Activated CD4-positive, alpha-beta T cell treated with anti-CD3 and anti-CD28 coated beads for 24 hours (primary cell): ENCODE measurements at regions not wholly inside any gene's neighbourhood (a gene's known extent, or its start where the extent isn't known, plus 50 kb on each side); places are given as distances from the start of the nearest gene placed in this dataset.
"Not testable (repeated sequence)": the region's sequence is repeated elsewhere in the genome, so short reads cannot be mapped to it uniquely, and the experiment has no call there.

Experiments used
- DNase-seq, 2 donors: peaks; one replicate each; pipeline ENCODE4 v3.0.0-alpha.2; 2020; ENCODE audit warnings: low read depth in 2 of 2

GRCh38 chr15:62639906-62640605, 402.5 kb upstream of the TPM1 start:
- no peak for DNase-seq

- DNase-seq: no peak
Measured at GRCh38 chr15:62641825-62642224, 400.7 kb upstream of the TPM1 start.

- DNase-seq: no peak
Measured at GRCh38 chr15:62643572-62643971, 399.0 kb upstream of the TPM1 start.

GRCh38 chr15:62644216-62644888, 398.2 kb upstream of the TPM1 start:
- DNase-seq: no peak

- DNase-seq: no peak
Measured at GRCh38 chr15:62644889-62645742, 397.4 kb upstream of the TPM1 start.

GRCh38 chr15:62647202-62647842, 395.2 kb upstream of the TPM1 start:
- no peak for DNase-seq

- DNase-seq: no peak
Measured at GRCh38 chr15:62647843-62648505, 394.6 kb upstream of the TPM1 start.

- no peak for DNase-seq
Measured at GRCh38 chr15:62648954-62649353, 393.6 kb upstream of the TPM1 start.

GRCh38 chr15:62649793-62650420, 392.6 kb upstream of the TPM1 start:
- DNase-seq: no peak

- DNase-seq: no peak
Measured at GRCh38 chr15:62653122-62653521, 389.4 kb upstream of the TPM1 start.

- no peak for DNase-seq
Measured at GRCh38 chr15:62656071-62656470, 386.5 kb upstream of the TPM1 start.

GRCh38 chr15:62657501-62657900, 385.0 kb upstream of the TPM1 start:
- DNase-seq: not testable (repeated sequence)

GRCh38 chr15:62658498-62658897, 384.0 kb upstream of the TPM1 start:
- DNase-seq: no peak

GRCh38 chr15:62663547-62663946, 379.0 kb upstream of the TPM1 start:
- no peak for DNase-seq

GRCh38 chr15:62665449-62665848, 377.1 kb upstream of the TPM1 start:
- no peak for DNase-seq

GRCh38 chr15:62666046-62666445, 376.5 kb upstream of the TPM1 start:
- no peak for DNase-seq

GRCh38 chr15:62672268-62672667, 370.3 kb upstream of the TPM1 start:
- no peak for DNase-seq

GRCh38 chr15:62676891-62677290, 365.7 kb upstream of the TPM1 start:
- no peak for DNase-seq

GRCh38 chr15:62681939-62682896, 360.3 kb upstream of the TPM1 start:
- no peak for DNase-seq

- DNase-seq: not testable (repeated sequence)
Measured at GRCh38 chr15:62683192-62683591, 359.4 kb upstream of the TPM1 start.
